SU-DHL-6 (cell line): ENCODE measurements at regions not wholly inside any gene's neighbourhood (a gene's known extent, or its start where the extent isn't known, plus 50 kb on each side); places are given as distances from the start of the nearest gene placed in this dataset.

Experiments
- H2AFZ ChIP-seq: fragments of 200-600 bp; sonication (generic); 2 replicates; pipeline ENCODE4 v1.6.1; 2014; ENCODE audit warnings: low read depth, mild to moderate bottlenecking, moderate library complexity, mixed read lengths, antibody characterized with exemption, low read length; ENCODE audit not compliant: severe bottlenecking
- H3F3A ChIP-seq: fragments of 200-600 bp; shearing (Covaris generic); 2 replicates; pipeline ENCODE4 v1.6.0; 2016; ENCODE audit warnings: antibody characterized with exemption, mild to moderate bottlenecking; ENCODE audit not compliant: insufficient read depth
- H3K27ac ChIP-seq: fragments of 200-600 bp; sonication (generic); 2 replicates; pipeline ENCODE4 v1.5.1; 2016; ENCODE audit warnings: low read depth, mild to moderate bottlenecking, low read length, moderate library complexity, mixed read lengths
- H3K27me3 ChIP-seq: fragments of 200-600 bp; sonication (generic), shearing (Covaris generic); 2 replicates; pipeline ENCODE4 v1.6.0; 2014; ENCODE audit warnings: mild to moderate bottlenecking, low read length
- H3K36me3 ChIP-seq: fragments of 200-600 bp; sonication (generic); 2 replicates; pipeline ENCODE4 v1.6.1; 2014; ENCODE audit warnings: mild to moderate bottlenecking, low read length, mixed read lengths
- H3K4me2 ChIP-seq: fragments of 300-600, 200-600 bp; shearing (Covaris generic), sonication (generic); 2 replicates; pipeline ENCODE4 v1.6.0; 2014; ENCODE audit warnings: low read length, low read depth, mild to moderate bottlenecking; ENCODE audit not compliant: poor library complexity, severe bottlenecking
- H3K4me3 ChIP-seq: fragments of 200-600 bp; sonication (generic); 2 replicates; pipeline ENCODE4 v1.5.1; 2014; ENCODE audit warnings: antibody characterized with exemption, low read length, mild to moderate bottlenecking, mixed read lengths; ENCODE audit not compliant: insufficient read depth, poor library complexity, severe bottlenecking
- H3K79me2 ChIP-seq: fragments of 200-600 bp; sonication (generic); 2 replicates; pipeline ENCODE4 v1.6.1; 2014; ENCODE audit warnings: mild to moderate bottlenecking, low read length, moderate library complexity; ENCODE audit not compliant: insufficient read depth
- H3K9ac ChIP-seq: fragments of 200-600 bp; sonication (generic); 2 replicates; pipeline ENCODE4 v1.7.0; 2014; ENCODE audit warnings: mild to moderate bottlenecking, low read length
- H3K9me2 ChIP-seq: fragments of 200-600 bp; sonication (generic); replicated peaks from 2 replicates; pipeline ENCODE4 v1.6.1; 2014; ENCODE audit warnings: low read length; ENCODE audit not compliant: insufficient read depth
- H3K9me3 ChIP-seq: fragments of 200-600 bp; sonication (generic); 2 replicates; pipeline ENCODE4 v1.6.1; 2014; ENCODE audit warnings: low read length, mixed read lengths; ENCODE audit not compliant: insufficient read depth
- H4K20me1 ChIP-seq: fragments of 200-600 bp; sonication (generic); 2 replicates; pipeline ENCODE4 v1.6.1; 2014; ENCODE audit warnings: low read depth, mild to moderate bottlenecking, antibody characterized with exemption, low read length, moderate library complexity, mixed read lengths
- CTCF ChIP-seq: fragments of 200-600 bp; sonication (generic); IDR thresholded peaks from one replicate; pipeline ENCODE4 v1.5.1; 2017; ENCODE audit warnings: antibody characterized with exemption, mild to moderate bottlenecking, low read length, moderate library complexity; ENCODE audit not compliant: insufficient read depth, poor library complexity, severe bottlenecking
- EZH2phosphoT487 ChIP-seq: fragments of 200-600 bp; sonication (generic), shearing (Covaris generic); conservative IDR thresholded peaks from 2 replicates; pipeline ENCODE4 v1.6.1; 2018; ENCODE audit warnings: mild to moderate bottlenecking, antibody characterized with exemption, low read length, moderate library complexity, mixed read lengths

- Histone ChIP-seq H3K9me2 (no peaks in the 10 kb centered on the region), H3K9me3 (no peaks in the 10 kb centered on the region), H3K4me2 (no peak overlapping the region), H3K9ac (no peak overlapping the region), H3F3A (no peaks in the 10 kb centered on the region), H2AFZ (no peak overlapping the region), H4K20me1 (no peaks in the 10 kb centered on the region), H3K36me3 (no peaks in the 10 kb centered on the region), H3K27ac (no peak overlapping the region), H3K4me3 (no peak overlapping the region), H3K27me3 (no peaks in the 10 kb centered on the region), H3K79me2 (no peaks in the 10 kb centered on the region)
- TF ChIP-seq EZH2phosphoT487, result no peak
- TF ChIP-seq CTCF, result no peak
These were observed 94.0 kb upstream of the COX7C start for GRCh38 chr5:86523718-86524117.

GRCh38 chr5:86525622-86526021 is 92.1 kb upstream of the COX7C start:
- H3K36me3 ChIP-seq, result no peaks in the 10 kb centered on the region
- H3F3A ChIP-seq, result no peaks in the 10 kb centered on the region
- no peak overlapping the region for H2AFZ ChIP-seq
- no peaks in the 10 kb centered on the region for H4K20me1 ChIP-seq
- no peak overlapping the region for H3K27ac ChIP-seq
- no peak overlapping the region for H3K4me3 ChIP-seq
- H3K4me2 ChIP-seq, result no peak overlapping the region
- no peak overlapping the region for H3K9ac ChIP-seq
- TF ChIP-seq EZH2phosphoT487 (no peak), CTCF (no peak)
- H3K27me3 ChIP-seq, result no peaks in the 10 kb centered on the region
- no peaks in the 10 kb centered on the region for H3K9me3 ChIP-seq
- no peaks in the 10 kb centered on the region for H3K79me2 ChIP-seq
- no peaks in the 10 kb centered on the region for H3K9me2 ChIP-seq

GRCh38 chr5:86526811-86527348 is 90.9 kb upstream of the COX7C start:
- no peaks in the 10 kb centered on the region for H4K20me1 ChIP-seq
- no peak overlapping the region for H3K27ac ChIP-seq
- H3K9me2 ChIP-seq, result no peaks in the 10 kb centered on the region
- H3F3A ChIP-seq, result no peaks in the 10 kb centered on the region
- H3K4me2 ChIP-seq, result no peak overlapping the region
- no peak overlapping the region for H2AFZ ChIP-seq
- TF ChIP-seq CTCF, result no peak
- TF ChIP-seq EZH2phosphoT487, result no peak
- no peaks in the 10 kb centered on the region for H3K79me2 ChIP-seq
- H3K9me3 ChIP-seq, result no peaks in the 10 kb centered on the region
- no peak overlapping the region for H3K4me3 ChIP-seq
- H3K36me3 ChIP-seq, result no peaks in the 10 kb centered on the region
- H3K27me3 ChIP-seq, result no peaks in the 10 kb centered on the region
- no peak overlapping the region for H3K9ac ChIP-seq

- H4K20me1 ChIP-seq, result no peaks in the 10 kb centered on the region
- no peak overlapping the region for H3K4me3 ChIP-seq
- no peak overlapping the region for H3K27ac ChIP-seq
- no peaks in the 10 kb centered on the region for H3K9me3 ChIP-seq
- no peaks in the 10 kb centered on the region for H3F3A ChIP-seq
- no peaks in the 10 kb centered on the region for H3K27me3 ChIP-seq
- H3K9ac ChIP-seq, result no peak overlapping the region
- no peaks in the 10 kb centered on the region for H3K36me3 ChIP-seq
- no peaks in the 10 kb centered on the region for H3K9me2 ChIP-seq
- no peak overlapping the region for H2AFZ ChIP-seq
- no peak overlapping the region for H3K4me2 ChIP-seq
- H3K79me2 ChIP-seq, result no peaks in the 10 kb centered on the region
- TF ChIP-seq CTCF, result no peak
- no peak for TF ChIP-seq EZH2phosphoT487
These were observed 85.3 kb upstream of the COX7C start for GRCh38 chr5:86532429-86532828.
